ENCODE measurements at regions not wholly inside any gene's neighbourhood (a gene's known extent, or its start where the extent isn't known, plus 50 kb on each side); places are given as distances from the start of the nearest gene placed in this dataset.

DNA sequence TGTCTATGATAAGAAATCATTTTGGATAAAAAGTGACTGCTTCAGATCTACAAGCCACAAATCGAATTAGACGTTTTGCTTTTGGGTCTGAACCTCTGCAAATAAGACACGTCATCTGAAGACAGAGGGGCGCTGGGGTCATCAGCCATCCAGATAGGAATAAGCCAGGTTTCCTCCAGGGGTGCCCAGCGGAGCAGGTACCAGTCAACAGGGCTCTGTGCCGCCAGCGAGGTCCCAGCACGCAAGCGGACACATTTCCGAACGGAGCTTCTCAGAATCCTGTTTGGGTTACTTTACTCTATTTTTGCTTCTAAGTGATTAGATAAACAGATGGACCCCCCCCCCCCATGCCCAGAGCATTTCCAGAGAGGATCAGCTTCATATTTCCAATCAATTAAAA is 873.8 kb downstream of the BRD1 start:
- H3K4me3 ChIP-seq (ENCODE audit: control insufficient read depth, low read depth, low read length) = no peak overlapping the region
- TF ChIP-seq, protein P1, sequence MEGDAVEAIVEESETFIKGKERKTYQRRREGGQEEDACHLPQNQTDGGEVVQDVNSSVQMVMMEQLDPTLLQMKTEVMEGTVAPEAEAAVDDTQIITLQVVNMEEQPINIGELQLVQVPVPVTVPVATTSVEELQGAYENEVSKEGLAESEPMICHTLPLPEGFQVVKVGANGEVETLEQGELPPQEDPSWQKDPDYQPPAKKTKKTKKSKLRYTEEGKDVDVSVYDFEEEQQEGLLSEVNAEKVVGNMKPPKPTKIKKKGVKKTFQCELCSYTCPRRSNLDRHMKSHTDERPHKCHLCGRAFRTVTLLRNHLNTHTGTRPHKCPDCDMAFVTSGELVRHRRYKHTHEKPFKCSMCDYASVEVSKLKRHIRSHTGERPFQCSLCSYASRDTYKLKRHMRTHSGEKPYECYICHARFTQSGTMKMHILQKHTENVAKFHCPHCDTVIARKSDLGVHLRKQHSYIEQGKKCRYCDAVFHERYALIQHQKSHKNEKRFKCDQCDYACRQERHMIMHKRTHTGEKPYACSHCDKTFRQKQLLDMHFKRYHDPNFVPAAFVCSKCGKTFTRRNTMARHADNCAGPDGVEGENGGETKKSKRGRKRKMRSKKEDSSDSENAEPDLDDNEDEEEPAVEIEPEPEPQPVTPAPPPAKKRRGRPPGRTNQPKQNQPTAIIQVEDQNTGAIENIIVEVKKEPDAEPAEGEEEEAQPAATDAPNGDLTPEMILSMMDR (IDR thresholded peaks at IDR 0.05; ENCODE audit: control insufficient read depth, insufficient read depth, low read depth, low read length, missing control alignments) = no peak
- DNase-seq (ENCODE audit: low read depth) = no peak

DNA sequence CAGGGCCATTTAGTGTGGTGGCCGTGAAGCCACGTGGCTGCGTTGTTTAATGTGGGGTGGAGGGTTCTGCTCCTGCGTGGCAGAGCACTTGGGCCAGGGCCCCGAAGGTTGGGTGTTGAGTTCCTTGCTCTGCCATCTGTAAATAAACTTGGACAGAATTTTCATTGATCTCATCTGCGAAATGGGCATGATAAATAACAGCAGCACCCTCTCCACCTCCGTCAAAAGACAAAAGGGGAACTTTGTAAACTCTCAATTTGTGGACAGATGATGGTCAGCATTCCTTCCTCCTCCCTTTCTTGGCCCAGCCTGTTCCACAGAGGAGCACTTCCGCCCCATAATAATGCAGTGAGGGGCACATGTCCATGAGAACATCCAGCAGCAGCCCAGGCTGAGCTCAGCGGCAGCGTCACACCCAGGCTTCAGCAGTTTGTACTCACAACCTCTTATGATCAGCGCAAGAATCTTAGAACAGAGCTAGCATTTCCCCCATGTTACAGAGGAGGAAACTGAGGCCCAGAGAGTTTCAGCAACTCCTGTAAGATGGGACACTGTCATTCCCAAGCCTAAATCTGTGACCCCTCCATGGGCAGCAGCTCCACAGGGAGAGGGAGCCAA is 874.5 kb downstream of the BRD1 start:
- TF ChIP-seq, protein P1 (IDR thresholded peaks at IDR 0.05; ENCODE audit: control insufficient read depth, insufficient read depth, low read depth, low read length, missing control alignments) = no peak
- H3K4me3 ChIP-seq (ENCODE audit: control insufficient read depth, low read depth, low read length) = no peak overlapping the region
- no peak for DNase-seq (ENCODE audit: low read depth)

DNA sequence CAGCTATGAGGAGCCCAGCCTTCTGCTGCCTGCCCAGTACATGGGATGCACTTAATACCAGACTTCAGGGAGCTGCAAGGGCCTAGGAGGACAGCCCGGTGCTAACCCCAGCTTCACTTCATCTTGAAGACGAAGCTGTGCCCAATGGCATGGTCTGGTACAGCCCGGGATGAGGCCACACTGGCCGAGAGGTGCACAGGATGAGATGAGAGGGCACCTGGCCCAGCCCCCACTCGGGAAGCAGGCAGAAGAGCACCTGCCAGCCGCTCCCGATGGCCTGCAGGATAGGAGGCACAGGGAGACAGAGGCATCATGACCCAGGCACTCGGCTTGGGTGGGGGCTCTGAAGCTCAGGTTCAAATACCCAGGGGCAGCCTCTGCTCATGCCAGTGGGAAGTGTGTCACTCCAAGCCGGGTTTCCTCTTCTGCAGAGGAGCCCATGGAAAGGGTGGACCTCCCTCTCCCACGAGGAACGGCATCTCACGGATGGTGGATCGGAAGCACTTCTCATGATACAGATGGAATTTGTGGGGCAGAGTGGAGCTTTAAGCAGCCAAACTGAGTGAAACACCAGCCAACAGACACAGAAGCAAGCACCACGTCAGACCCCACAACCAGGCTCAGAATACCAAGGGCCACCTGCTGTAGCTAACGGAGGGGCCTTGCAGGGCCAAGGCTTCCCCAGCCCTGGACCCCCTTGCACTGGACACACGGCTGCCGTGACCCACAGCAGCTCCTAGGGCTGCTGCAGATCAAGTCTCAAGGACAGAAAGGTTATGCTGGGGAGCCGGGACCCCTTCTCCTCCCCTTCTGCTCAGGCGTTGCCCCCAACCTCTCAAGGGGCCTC is 875.2 kb downstream of the BRD1 start:
- TF ChIP-seq, protein P1 (IDR thresholded peaks at IDR 0.05; ENCODE audit: control insufficient read depth, insufficient read depth, low read depth, low read length, missing control alignments) = no peak
- no peak for DNase-seq (ENCODE audit: low read depth)

DNA sequence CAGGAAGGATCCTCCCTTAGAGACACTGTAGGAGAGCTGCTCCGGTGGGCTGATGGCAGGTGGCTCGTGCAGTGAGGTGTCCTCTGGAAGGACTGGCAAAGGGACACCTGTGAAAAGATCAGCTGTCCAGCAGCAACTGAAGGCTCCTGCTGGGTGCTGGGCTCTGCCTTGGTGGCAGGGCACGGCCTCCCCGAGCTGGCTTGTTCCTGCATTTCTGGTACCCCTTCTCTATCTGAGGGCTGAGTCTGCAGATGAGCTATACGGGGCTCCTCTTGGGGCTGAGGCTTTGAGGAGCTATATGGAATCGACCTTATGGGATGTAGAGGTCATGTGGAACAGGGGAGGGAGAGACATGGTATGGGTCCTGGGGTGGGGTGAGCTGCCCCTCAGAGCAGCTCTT is 875.8 kb downstream of the BRD1 start:
- TF ChIP-seq, protein P1 (IDR thresholded peaks at IDR 0.05; ENCODE audit: control insufficient read depth, insufficient read depth, low read depth, low read length, missing control alignments) = no peak

More for the DNA sequence above, 875.2 kb downstream of the BRD1 start:
- H3K4me3 ChIP-seq (ENCODE audit: control insufficient read depth, low read depth, low read length) = no peak overlapping the region

DNA sequence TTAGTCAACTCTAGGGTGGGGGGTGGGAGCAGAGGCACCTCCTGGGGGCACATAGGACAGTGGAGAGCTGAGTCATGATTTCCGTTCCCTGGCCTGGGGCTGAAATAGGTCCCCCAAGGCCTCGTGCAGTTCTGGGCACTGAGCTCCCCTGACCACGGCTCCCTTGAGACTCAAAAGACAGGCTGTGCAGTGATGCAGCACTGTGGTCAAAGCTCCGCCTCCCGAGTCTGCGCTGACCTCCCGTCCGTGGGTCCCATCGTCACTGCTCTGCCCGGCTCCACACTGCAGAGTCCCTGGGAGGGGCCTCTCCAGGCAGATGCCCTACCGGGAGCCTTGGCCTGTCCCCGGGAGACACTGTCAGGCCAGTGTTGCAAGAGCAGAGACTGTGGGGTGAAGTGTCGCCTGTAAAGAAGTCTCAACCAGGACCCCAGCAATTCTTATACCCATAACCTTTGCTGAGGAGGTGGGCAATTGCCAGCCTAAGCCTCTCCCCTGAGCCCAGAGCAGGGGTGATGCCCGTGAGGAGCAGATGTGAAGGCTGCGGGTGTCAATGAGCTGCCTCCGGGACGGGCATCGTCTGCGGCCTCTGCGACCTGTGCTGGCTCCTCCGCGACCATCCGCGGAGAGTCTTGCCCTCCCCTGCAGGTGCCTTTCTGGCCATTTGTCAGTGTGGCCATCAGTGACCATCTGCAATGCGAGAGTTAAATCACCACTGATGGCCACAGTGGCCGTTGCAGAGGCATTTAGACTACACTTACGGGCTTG is 877.3 kb downstream of the BRD1 start:
- DNase-seq (ENCODE audit: low read depth) = no peak
- H3K4me3 ChIP-seq (ENCODE audit: control insufficient read depth, low read depth, low read length) = no peak overlapping the region
- TF ChIP-seq, protein P1 (IDR thresholded peaks at IDR 0.05; ENCODE audit: control insufficient read depth, insufficient read depth, low read depth, low read length, missing control alignments) = no peak

More for the DNA sequence above, 875.8 kb downstream of the BRD1 start:
- no peak overlapping the region for H3K4me3 ChIP-seq (ENCODE audit: control insufficient read depth, low read depth, low read length)
- no peak for DNase-seq (ENCODE audit: low read depth)

DNA sequence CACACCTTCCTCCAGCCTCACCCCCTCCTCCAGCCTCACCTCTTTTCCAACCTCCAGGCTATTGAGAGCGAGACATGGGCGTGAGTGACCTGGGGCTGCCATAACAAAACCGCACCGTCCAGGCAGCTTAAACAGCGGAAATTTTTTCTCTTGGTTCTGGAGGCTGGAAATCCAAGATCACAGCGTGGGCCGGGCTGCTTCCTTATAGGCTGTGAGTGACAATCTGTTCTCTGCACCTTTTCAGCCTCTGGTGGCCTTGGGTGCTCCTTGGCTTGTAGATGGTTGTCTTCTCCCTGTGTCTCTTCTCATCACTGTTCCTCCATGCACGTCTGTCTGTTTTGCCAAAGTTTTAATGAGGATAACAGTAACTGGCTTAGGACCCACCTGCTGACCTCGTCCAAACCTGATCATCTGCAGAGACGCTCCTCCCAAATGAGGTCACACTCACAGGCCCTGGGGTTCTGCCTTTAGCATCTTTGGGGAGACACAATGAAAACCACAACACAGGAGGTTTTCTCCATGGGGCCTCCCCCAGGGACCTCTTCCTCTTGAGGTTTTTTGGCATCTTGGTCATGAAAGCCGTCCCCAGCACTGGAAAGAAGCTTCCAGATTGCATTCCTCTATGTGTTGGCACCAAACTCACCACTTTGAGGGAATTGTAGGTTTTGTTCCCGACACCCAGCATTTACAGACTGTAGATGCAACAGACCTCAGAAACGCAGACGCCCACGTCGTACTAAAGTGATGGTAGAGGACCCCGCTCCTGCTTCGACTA is 878.1 kb downstream of the BRD1 start:
- no peak overlapping the region for H3K4me3 ChIP-seq (ENCODE audit: control insufficient read depth, low read depth, low read length)
- TF ChIP-seq, protein P1 (IDR thresholded peaks at IDR 0.05; ENCODE audit: control insufficient read depth, insufficient read depth, low read depth, low read length, missing control alignments) = no peak
- DNase-seq (ENCODE audit: low read depth) = no peak

Measured in AG09309 (cell line).